ENCODE measurements at regions not wholly inside any gene's neighbourhood (a gene's known extent, or its start where the extent isn't known, plus 50 kb on each side); places are given as distances from the start of the nearest gene placed in this dataset.

DNA sequence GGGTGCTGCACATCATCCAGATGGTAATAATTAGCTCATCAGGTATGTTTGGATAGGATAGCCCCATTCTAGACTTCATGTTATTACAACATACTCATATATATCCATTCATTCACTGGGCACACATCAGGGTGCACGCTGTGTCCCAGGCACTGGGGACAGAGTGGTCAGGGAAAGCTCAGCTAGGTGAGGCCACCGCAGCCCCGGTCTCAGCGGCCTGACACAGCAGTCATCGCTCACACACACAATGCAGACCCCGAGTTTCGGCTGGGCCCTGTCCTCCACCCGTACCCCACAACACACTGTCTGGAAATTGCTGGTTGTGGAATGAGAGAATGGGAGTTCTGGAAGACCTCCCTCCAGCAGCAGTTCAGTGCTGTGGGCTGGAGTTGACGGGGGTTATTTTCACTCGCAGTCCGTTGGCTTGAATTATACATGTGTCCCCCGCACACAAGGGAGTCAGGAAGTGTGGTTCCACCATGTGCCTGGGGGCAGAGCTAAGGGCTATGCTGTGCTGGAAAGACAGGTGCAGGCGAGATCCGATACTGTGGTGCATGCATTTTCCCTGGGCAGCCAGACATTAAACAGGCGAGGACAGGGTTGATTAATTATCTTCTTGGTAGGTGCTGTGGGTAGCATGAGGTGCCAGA, 257.6 kb downstream of the TEX29 start:
- intact Hi-C loops (cut with DNase I): no loop called here
- TF ChIP-seq POLR2AphosphoS5 (IDR thresholded peaks at IDR 0.05) (no peak), EP300 (IDR thresholded peaks at IDR 0.05) (no peak), POLR2A (IDR thresholded peaks at IDR 0.05; ENCODE audit: low read depth) (no peak)
- TF ChIP-seq, protein P1, sequence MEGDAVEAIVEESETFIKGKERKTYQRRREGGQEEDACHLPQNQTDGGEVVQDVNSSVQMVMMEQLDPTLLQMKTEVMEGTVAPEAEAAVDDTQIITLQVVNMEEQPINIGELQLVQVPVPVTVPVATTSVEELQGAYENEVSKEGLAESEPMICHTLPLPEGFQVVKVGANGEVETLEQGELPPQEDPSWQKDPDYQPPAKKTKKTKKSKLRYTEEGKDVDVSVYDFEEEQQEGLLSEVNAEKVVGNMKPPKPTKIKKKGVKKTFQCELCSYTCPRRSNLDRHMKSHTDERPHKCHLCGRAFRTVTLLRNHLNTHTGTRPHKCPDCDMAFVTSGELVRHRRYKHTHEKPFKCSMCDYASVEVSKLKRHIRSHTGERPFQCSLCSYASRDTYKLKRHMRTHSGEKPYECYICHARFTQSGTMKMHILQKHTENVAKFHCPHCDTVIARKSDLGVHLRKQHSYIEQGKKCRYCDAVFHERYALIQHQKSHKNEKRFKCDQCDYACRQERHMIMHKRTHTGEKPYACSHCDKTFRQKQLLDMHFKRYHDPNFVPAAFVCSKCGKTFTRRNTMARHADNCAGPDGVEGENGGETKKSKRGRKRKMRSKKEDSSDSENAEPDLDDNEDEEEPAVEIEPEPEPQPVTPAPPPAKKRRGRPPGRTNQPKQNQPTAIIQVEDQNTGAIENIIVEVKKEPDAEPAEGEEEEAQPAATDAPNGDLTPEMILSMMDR (IDR thresholded peaks at IDR 0.05): no peak

GRCh38 chr13:111584101-111584672, 263.7 kb downstream of the TEX29 start:
- Histone ChIP-seq H3K27me3 (peaks cover 0 to 10% (median 0%) of the 10 kb centered on the region in 4 donors), H3K36me3 (no peaks in the 10 kb centered on the region), H3K9me3 (peaks cover 0 to 7% (median 3%) of the 10 kb centered on the region in 4 donors), H3K27ac (replicated peaks in 1 of 4) (no peak overlapping the region), H3K4me3 (peak overlapping the region in 3 of 4 donors; percentile 1 to 29 (median 14)), H3K4me1 (no peaks in the 10 kb centered on the region)
- 58% methylated on average over 22 of the region's 22 CpGs for WGBS
- intact Hi-C loops (cut with DNase I): no loop called here
- no peak for TF ChIP-seq POLR2A (IDR thresholded peaks at IDR 0.05; ENCODE audit: low read depth)
- no peak for TF ChIP-seq EP300 (IDR thresholded peaks at IDR 0.05)
- TF ChIP-seq, protein P1 (IDR thresholded peaks at IDR 0.05): no peak
- peak in 1 of 2 donors; percentile 30 for TF ChIP-seq POLR2AphosphoS5 (IDR thresholded peaks at IDR 0.05)
- no peak for DNase-seq (ENCODE audit: extremely low spot score)

More for the DNA sequence above, 257.6 kb downstream of the TEX29 start:
- H3K36me3 ChIP-seq: no peaks in the 10 kb centered on the region
- H3K27ac ChIP-seq (replicated peaks in 1 of 4): no peak overlapping the region
- no peak for DNase-seq (ENCODE audit: extremely low spot score)
- H3K4me3 ChIP-seq: no peak overlapping the region
- 90% methylated on average over 9 of the region's 15 CpGs for WGBS
- H3K4me1 ChIP-seq: no peaks in the 10 kb centered on the region
- H3K9me3 ChIP-seq: peaks cover 0 to 24% (median 8%) of the 10 kb centered on the region in 4 donors
- H3K27me3 ChIP-seq: peaks cover 0 to 36% (median 0%) of the 10 kb centered on the region in 4 donors

- 49% methylated on average over 13 of the region's 13 CpGs for WGBS
- Histone ChIP-seq H3K36me3 (no peaks in the 10 kb centered on the region), H3K27me3 (peaks cover 0 to 10% (median 0%) of the 10 kb centered on the region in 4 donors), H3K27ac (replicated peaks in 1 of 4) (no peak overlapping the region), H3K4me3 (peak overlapping the region in 1 of 4 donors; percentile 14), H3K4me1 (no peaks in the 10 kb centered on the region), H3K9me3 (peaks cover 0 to 5% (median 3%) of the 10 kb centered on the region in 4 donors)
- no peak for DNase-seq (ENCODE audit: extremely low spot score)
- intact Hi-C loops (cut with DNase I): no loop called here
- TF ChIP-seq POLR2A (IDR thresholded peaks at IDR 0.05; ENCODE audit: low read depth) (no peak), EP300 (IDR thresholded peaks at IDR 0.05) (no peak), POLR2AphosphoS5 (IDR thresholded peaks at IDR 0.05) (no peak)
- TF ChIP-seq, protein P1 (IDR thresholded peaks at IDR 0.05): no peak
Measured at GRCh38 chr13:111584870-111585269, 264.4 kb downstream of the TEX29 start.

GRCh38 chr13:111586291-111586690, 265.8 kb downstream of the TEX29 start:
- H3K27me3 ChIP-seq: peaks cover 0 to 10% (median 0%) of the 10 kb centered on the region in 4 donors
- no peaks in the 10 kb centered on the region for H3K4me1 ChIP-seq
- no peaks in the 10 kb centered on the region for H3K36me3 ChIP-seq
- DNase-seq (ENCODE audit: extremely low spot score): no peak
- intact Hi-C loops (cut with DNase I): no loop called here
- WGBS: 92% methylated on average over 27 of the region's 27 CpGs
- H3K27ac ChIP-seq (replicated peaks in 1 of 4): no peak overlapping the region
- TF ChIP-seq POLR2AphosphoS5 (IDR thresholded peaks at IDR 0.05) (no peak), EP300 (IDR thresholded peaks at IDR 0.05) (no peak), POLR2A (IDR thresholded peaks at IDR 0.05; ENCODE audit: low read depth) (no peak)
- TF ChIP-seq, protein P1 (IDR thresholded peaks at IDR 0.05): no peak
- no peak overlapping the region for H3K4me3 ChIP-seq
- H3K9me3 ChIP-seq: no peaks in the 10 kb centered on the region

Data from esophagus muscularis mucosa (tissue), 4 donors.